ENCODE measurements at regions not wholly inside any gene's neighbourhood (a gene's known extent, or its start where the extent isn't known, plus 50 kb on each side); places are given as distances from the start of the nearest gene placed in this dataset.

GRCh38 chrX:69020316-69020715 is 144.9 kb downstream of the PJA1 start:
- TF ChIP-seq CTCF (IDR thresholded peaks at IDR 0.05; ENCODE audit: low read depth, low read length, poor library complexity, severe bottlenecking) (no peak), EZH2phosphoT487 (IDR thresholded peaks at IDR 0.05; ENCODE audit: borderline replicate concordance, low read length) (no peak)

Measured in DOHH2 (cell line).